A549 (cell line): ENCODE measurements at regions not wholly inside any gene's neighbourhood (a gene's known extent, or its start where the extent isn't known, plus 50 kb on each side); places are given as distances from the start of the nearest gene placed in this dataset.

ENCODE experiments used
- CHD2 ChIP-seq: fragments of 150-350 bp; IDR thresholded peaks from 2 replicates; pipeline ENCODE4 v1.6.1; 2014; ENCODE audit warnings: low read length; ENCODE audit not compliant: partially characterized antibody
- CHD4 ChIP-seq: fragments of 200-600 bp; sonication (generic); IDR thresholded peaks from 2 replicates; pipeline ENCODE4 v1.6.1; 2016; ENCODE audit warnings: antibody characterized with exemption, mild to moderate bottlenecking, borderline replicate concordance
- ESRRA ChIP-seq: fragments of 150-350 bp; IDR thresholded peaks from 2 replicates; pipeline ENCODE4 v1.6.1; 2014; ENCODE audit warnings: mild to moderate bottlenecking, low read length, borderline replicate concordance
- FOSL2 ChIP-seq, 2 experiments: fragments of 450-650 bp in 1 of 2; fragments of >200 bp in 1 of 2; sonication (Bioruptor Twin) in 1 of 2; formaldehyde crosslinking; IDR thresholded peaks; 2 replicates each; pipeline versions ENCODE4 v1.5.0 to v1.6.1; 2016 to 2020; ENCODE audit warnings: mild to moderate bottlenecking in 1 of 2, moderate library complexity in 1 of 2
- FOXS1 ChIP-seq: fragments of 250-450 bp; sonication (Bioruptor Pico); IDR thresholded peaks from 2 replicates; pipeline ENCODE4 v1.5.0; 2020; ENCODE audit warnings: mild to moderate bottlenecking, moderate library complexity
- HEYL ChIP-seq: fragments of 250-450 bp; sonication (Bioruptor Pico); IDR thresholded peaks from 2 replicates; pipeline ENCODE4 v1.8.0; 2021; ENCODE audit warnings: mild to moderate bottlenecking, moderate library complexity
- HOXA7 ChIP-seq: fragments of 250-450 bp; sonication (Bioruptor Pico); IDR thresholded peaks from 2 replicates; pipeline ENCODE4 v1.5.0; 2020; ENCODE audit warnings: mild to moderate bottlenecking, moderate library complexity
- HOXB13 ChIP-seq: fragments of 250-450 bp; sonication (Bioruptor Pico); IDR thresholded peaks from 2 replicates; pipeline ENCODE4 v1.5.0; 2020; ENCODE audit warnings: low read depth, mild to moderate bottlenecking, moderate library complexity
- HOXB5 ChIP-seq: fragments of 250-450 bp; sonication (Bioruptor Pico); IDR thresholded peaks from 2 replicates; pipeline ENCODE4 v1.5.0; 2020; ENCODE audit warnings: mild to moderate bottlenecking, moderate library complexity
- MYC ChIP-seq: IDR thresholded peaks from 2 replicates; pipeline ENCODE4 v1.6.1; 2012; ENCODE audit warnings: mild to moderate bottlenecking, inconsistent platforms, low read length, improper control_type of control experiment, borderline replicate concordance
- NPAS2 ChIP-seq: fragments of 250-450 bp; sonication (Bioruptor Pico); IDR thresholded peaks from 2 replicates; pipeline ENCODE4 v1.8.0; 2022; ENCODE audit warnings: mild to moderate bottlenecking, moderate library complexity, borderline replicate concordance
- PHF8 ChIP-seq: fragments of 200-600 bp; sonication (generic); IDR thresholded peaks from 2 replicates; pipeline ENCODE4 v1.6.1; 2016; ENCODE audit warnings: low read depth, mild to moderate bottlenecking, antibody characterized with exemption, moderate library complexity, borderline replicate concordance
- POLR2A ChIP-seq: IDR thresholded peaks from 2 replicates; pipeline ENCODE4 v1.6.1; 2012; ENCODE audit warnings: mild to moderate bottlenecking, low read length
- RAD21 ChIP-seq, 2 experiments: fragments of >200 bp in 1 of 2; sonication (Bioruptor Twin) in 1 of 2; formaldehyde crosslinking in 1 of 2; IDR thresholded peaks in 1 of 2; conservative IDR thresholded peaks in 1 of 2; 2 replicates in 1 of 2; 3 replicates in 1 of 2; pipeline ENCODE4 v1.6.1; 2012 to 2018; ENCODE audit warnings: inconsistent platforms in 1 of 2
- RARB ChIP-seq: fragments of 250-450 bp; sonication (Bioruptor Pico); IDR thresholded peaks from 2 replicates; pipeline ENCODE4 v1.8.0; 2021; ENCODE audit warnings: mild to moderate bottlenecking, moderate library complexity
- RCOR1 ChIP-seq: fragments of 150-350 bp; IDR thresholded peaks from 2 replicates; pipeline ENCODE4 v1.6.1; 2014; ENCODE audit warnings: antibody characterized with exemption, low read length, low read depth
- RFX5 ChIP-seq: fragments of 450-650 bp; IDR thresholded peaks from 2 replicates; pipeline ENCODE4 v1.7.1; 2014; ENCODE audit warnings: antibody characterized with exemption, mild to moderate bottlenecking, moderate library complexity
- ZFP36 ChIP-seq: fragments of 450-650 bp; IDR thresholded peaks from 2 replicates; pipeline ENCODE4 v1.6.1; 2014; ENCODE audit warnings: borderline replicate concordance; ENCODE audit not compliant: partially characterized antibody
- ZSCAN20 ChIP-seq: fragments of 250-450 bp; sonication (Bioruptor Pico); IDR thresholded peaks from 2 replicates; pipeline ENCODE4 v1.8.0; 2022; ENCODE audit warnings: mild to moderate bottlenecking, moderate library complexity
- TF ChIP-seq, protein P1 (sequence below): fragments of 450-650 bp; IDR thresholded peaks from 2 replicates; pipeline ENCODE4 v1.6.1; 2014; ENCODE audit warnings: antibody characterized with exemption
- TF ChIP-seq, protein P2 (sequence below): fragments of >200 bp; sonication (Bioruptor Twin); formaldehyde crosslinking; IDR thresholded peaks from 2 replicates; pipeline ENCODE4 v1.6.1; 2016
- TF ChIP-seq, protein P3 (sequence below): IDR thresholded peaks from 2 replicates; pipeline ENCODE4 v1.6.1; 2012
- TF ChIP-seq, protein P4 (sequence below): IDR thresholded peaks from 2 replicates; pipeline ENCODE4 v1.6.1; 2012; ENCODE audit warnings: low read depth, borderline replicate concordance
- TF ChIP-seq, protein P5 (sequence below): fragments of 150-350 bp; IDR thresholded peaks from 2 replicates; pipeline ENCODE4 v1.6.1; 2014; ENCODE audit warnings: low read depth, mild to moderate bottlenecking, low read length
- TF ChIP-seq, protein P6 (sequence below): fragments of >200 bp; sonication (Bioruptor Twin); formaldehyde crosslinking; IDR thresholded peaks from 3 replicates; pipeline ENCODE4 v1.6.1; 2016
- TF ChIP-seq, protein P7 (sequence below): fragments of >200 bp; sonication (Bioruptor Twin); formaldehyde crosslinking; IDR thresholded peaks from 3 replicates; pipeline ENCODE4 v1.5.1; 2016

DNA sequence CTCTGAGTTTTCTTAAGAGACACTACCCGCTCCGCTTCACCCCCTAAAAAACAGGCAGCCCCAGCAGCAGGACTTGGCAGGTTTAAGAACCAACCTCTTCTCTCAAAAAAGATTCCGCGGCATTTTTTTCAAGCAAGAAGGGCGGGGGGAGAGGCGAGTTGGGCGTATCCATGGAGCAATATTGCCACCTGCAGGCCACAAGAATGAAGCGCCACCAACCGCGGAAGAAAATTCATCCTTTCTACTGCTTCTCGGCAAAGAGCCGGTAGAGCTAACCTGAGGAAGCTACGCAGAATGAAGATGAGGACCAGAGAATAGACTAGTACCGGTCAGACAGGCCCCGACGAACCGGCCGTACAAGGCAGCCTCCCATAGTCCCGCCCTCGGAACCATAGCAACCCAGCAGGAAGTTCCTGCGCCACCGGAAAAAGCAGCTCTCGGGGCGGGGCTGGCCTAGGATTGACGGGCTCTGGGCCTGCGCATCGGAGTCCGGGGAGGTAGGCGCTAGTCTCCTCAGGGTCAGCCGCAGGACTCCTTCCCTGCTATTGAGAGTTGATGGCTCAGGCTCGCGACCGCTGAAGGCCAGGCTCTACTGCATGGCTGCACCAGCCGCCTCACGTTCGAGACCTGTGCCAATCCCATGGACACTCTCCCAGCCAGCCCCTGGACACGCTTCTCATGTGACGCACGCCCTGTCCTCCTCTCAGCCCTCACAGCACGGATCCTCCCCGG, 76.9 kb downstream of the MAGED4 start (continued):
- TF ChIP-seq, protein P1, sequence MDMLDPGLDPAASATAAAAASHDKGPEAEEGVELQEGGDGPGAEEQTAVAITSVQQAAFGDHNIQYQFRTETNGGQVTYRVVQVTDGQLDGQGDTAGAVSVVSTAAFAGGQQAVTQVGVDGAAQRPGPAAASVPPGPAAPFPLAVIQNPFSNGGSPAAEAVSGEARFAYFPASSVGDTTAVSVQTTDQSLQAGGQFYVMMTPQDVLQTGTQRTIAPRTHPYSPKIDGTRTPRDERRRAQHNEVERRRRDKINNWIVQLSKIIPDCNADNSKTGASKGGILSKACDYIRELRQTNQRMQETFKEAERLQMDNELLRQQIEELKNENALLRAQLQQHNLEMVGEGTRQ = no peak
- no peak for TF ChIP-seq ESRRA
- TF ChIP-seq MYC = no peak
- no peak for TF ChIP-seq ZSCAN20
- TF ChIP-seq RFX5 = no peak
- TF ChIP-seq RAD21 (conservative IDR thresholded peaks at IDR 0.05 in 1 of 2, IDR thresholded peaks at IDR 0.05 in 1 of 2) = peak; percentile 92 to 98
- no peak for TF ChIP-seq HEYL (CRISPR knock-in tag)
- TF ChIP-seq, protein P2, sequence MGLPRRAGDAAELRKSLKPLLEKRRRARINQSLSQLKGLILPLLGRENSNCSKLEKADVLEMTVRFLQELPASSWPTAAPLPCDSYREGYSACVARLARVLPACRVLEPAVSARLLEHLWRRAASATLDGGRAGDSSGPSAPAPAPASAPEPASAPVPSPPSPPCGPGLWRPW = no peak
- TF ChIP-seq, protein P3, sequence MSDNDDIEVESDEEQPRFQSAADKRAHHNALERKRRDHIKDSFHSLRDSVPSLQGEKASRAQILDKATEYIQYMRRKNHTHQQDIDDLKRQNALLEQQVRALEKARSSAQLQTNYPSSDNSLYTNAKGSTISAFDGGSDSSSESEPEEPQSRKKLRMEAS = no peak
- no peak for TF ChIP-seq RCOR1
- TF ChIP-seq ZFP36 = no peak
- no peak for TF ChIP-seq HOXA7 (CRISPR knock-in tag)
- TF ChIP-seq, protein P4, sequence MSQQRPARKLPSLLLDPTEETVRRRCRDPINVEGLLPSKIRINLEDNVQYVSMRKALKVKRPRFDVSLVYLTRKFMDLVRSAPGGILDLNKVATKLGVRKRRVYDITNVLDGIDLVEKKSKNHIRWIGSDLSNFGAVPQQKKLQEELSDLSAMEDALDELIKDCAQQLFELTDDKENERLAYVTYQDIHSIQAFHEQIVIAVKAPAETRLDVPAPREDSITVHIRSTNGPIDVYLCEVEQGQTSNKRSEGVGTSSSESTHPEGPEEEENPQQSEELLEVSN = no peak
- TF ChIP-seq PHF8 = 0 out of 2 replicates have a peak, but pooled peaks have one; percentile 36
- no peak for TF ChIP-seq HOXB13 (CRISPR knock-in tag)
- TF ChIP-seq, protein P5, sequence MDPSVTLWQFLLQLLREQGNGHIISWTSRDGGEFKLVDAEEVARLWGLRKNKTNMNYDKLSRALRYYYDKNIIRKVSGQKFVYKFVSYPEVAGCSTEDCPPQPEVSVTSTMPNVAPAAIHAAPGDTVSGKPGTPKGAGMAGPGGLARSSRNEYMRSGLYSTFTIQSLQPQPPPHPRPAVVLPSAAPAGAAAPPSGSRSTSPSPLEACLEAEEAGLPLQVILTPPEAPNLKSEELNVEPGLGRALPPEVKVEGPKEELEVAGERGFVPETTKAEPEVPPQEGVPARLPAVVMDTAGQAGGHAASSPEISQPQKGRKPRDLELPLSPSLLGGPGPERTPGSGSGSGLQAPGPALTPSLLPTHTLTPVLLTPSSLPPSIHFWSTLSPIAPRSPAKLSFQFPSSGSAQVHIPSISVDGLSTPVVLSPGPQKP = no peak
- TF ChIP-seq CHD2 = no peak
- TF ChIP-seq CHD4 = no peak
- peak; percentile 84 for TF ChIP-seq POLR2A
- TF ChIP-seq, protein P6, sequence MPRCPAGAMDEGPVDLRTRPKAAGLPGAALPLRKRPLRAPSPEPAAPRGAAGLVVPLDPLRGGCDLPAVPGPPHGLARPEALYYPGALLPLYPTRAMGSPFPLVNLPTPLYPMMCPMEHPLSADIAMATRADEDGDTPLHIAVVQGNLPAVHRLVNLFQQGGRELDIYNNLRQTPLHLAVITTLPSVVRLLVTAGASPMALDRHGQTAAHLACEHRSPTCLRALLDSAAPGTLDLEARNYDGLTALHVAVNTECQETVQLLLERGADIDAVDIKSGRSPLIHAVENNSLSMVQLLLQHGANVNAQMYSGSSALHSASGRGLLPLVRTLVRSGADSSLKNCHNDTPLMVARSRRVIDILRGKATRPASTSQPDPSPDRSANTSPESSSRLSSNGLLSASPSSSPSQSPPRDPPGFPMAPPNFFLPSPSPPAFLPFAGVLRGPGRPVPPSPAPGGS = peak; percentile 87; the same call in 2 of the 3 replicates
- TF ChIP-seq NPAS2 (CRISPR knock-in tag) = no peak
- no peak for TF ChIP-seq RARB (CRISPR knock-in tag)
- TF ChIP-seq HOXB5 (CRISPR knock-in tag) = no peak
- no peak for TF ChIP-seq FOXS1
- TF ChIP-seq, protein P7, sequence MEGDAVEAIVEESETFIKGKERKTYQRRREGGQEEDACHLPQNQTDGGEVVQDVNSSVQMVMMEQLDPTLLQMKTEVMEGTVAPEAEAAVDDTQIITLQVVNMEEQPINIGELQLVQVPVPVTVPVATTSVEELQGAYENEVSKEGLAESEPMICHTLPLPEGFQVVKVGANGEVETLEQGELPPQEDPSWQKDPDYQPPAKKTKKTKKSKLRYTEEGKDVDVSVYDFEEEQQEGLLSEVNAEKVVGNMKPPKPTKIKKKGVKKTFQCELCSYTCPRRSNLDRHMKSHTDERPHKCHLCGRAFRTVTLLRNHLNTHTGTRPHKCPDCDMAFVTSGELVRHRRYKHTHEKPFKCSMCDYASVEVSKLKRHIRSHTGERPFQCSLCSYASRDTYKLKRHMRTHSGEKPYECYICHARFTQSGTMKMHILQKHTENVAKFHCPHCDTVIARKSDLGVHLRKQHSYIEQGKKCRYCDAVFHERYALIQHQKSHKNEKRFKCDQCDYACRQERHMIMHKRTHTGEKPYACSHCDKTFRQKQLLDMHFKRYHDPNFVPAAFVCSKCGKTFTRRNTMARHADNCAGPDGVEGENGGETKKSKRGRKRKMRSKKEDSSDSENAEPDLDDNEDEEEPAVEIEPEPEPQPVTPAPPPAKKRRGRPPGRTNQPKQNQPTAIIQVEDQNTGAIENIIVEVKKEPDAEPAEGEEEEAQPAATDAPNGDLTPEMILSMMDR = peak; percentile 88
- no peak for TF ChIP-seq FOSL2 (IDR thresholded peaks at IDR 0.05)
- TF ChIP-seq FOSL2 (CRISPR knock-in tag; IDR thresholded peaks at IDR 0.05) = no peak
